Neural cell (in vitro differentiated cells): ENCODE measurements at regions not wholly inside any gene's neighbourhood (a gene's known extent, or its start where the extent isn't known, plus 50 kb on each side); places are given as distances from the start of the nearest gene placed in this dataset.

Experiments
- EP300 ChIP-seq: fragments of 450-650 bp; conservative IDR thresholded peaks from 2 replicates; pipeline ENCODE4 v1.6.1; 2014; ENCODE audit warnings: antibody characterized with exemption, mild to moderate bottlenecking, moderate library complexity; ENCODE audit not compliant: poor library complexity, severe bottlenecking
- TF ChIP-seq, protein P1 (sequence below): fragments of 450-650 bp; IDR thresholded peaks from 2 replicates; pipeline ENCODE4 v1.5.1; 2014; ENCODE audit warnings: antibody characterized with exemption, mild to moderate bottlenecking, moderate library complexity; ENCODE audit not compliant: poor library complexity, severe bottlenecking

DNA sequence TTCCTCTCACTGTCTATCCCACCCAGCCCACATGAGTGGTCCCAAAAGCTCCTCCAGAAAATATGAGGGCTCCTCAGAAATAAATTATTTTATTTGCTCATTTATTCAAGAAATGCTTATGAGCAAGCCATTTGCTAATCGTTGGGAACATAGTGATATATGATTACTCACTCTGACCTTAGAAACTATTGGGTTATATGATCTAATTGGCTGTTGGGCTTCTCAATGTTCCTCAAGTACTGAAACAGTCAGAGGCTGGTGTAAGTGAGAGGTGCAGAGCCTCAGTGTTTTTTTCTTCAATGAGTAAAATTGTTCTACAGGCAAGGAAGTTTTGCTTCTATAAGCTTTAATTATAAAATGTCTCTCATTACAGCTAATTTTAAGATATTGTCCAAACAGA, 893.8 kb upstream of the INTU start:
- TF ChIP-seq, protein P1, sequence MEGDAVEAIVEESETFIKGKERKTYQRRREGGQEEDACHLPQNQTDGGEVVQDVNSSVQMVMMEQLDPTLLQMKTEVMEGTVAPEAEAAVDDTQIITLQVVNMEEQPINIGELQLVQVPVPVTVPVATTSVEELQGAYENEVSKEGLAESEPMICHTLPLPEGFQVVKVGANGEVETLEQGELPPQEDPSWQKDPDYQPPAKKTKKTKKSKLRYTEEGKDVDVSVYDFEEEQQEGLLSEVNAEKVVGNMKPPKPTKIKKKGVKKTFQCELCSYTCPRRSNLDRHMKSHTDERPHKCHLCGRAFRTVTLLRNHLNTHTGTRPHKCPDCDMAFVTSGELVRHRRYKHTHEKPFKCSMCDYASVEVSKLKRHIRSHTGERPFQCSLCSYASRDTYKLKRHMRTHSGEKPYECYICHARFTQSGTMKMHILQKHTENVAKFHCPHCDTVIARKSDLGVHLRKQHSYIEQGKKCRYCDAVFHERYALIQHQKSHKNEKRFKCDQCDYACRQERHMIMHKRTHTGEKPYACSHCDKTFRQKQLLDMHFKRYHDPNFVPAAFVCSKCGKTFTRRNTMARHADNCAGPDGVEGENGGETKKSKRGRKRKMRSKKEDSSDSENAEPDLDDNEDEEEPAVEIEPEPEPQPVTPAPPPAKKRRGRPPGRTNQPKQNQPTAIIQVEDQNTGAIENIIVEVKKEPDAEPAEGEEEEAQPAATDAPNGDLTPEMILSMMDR: no peak
- TF ChIP-seq EP300: no peak
